GM12878 (cell line): ENCODE measurements at regions not wholly inside any gene's neighbourhood (a gene's known extent, or its start where the extent isn't known, plus 50 kb on each side); places are given as distances from the start of the nearest gene placed in this dataset.

Experiments
- ATAC-seq: fragments of 200-7000 bp; cut with Tn5 transposase; 3 replicates; pipeline ENCODE4 v1.9.1; 2020; ENCODE audit warnings: mild to moderate bottlenecking, moderate library complexity
- BruUV-seq: library from RNA; stranded (reverse); fragments of 400-500 nt; replicated peaks from 2 replicates; lab custom pipeline; 2021; lab: Mats Ljungman, UMichigan
- CTCF ChIA-PET: fragments of 300-600 bp; sonication (Branson Sonifier 250); formaldehyde crosslinking; extraction: SDS; loops from one replicate; lab custom pipeline; 2021; ENCODE audit warnings: inconsistent platforms; lab: Yijun Ruan, JAX
- POLR2A ChIA-PET: fragments of 350-600 bp; formaldehyde crosslinking; extraction: SDS; loops from one replicate; lab custom pipeline; 2021; ENCODE audit warnings: inconsistent platforms; lab: Charles Lee
- RAD21 ChIA-PET: fragments of 300-600 bp; sonication (Branson Sonifier 250); formaldehyde crosslinking; loops from one replicate; lab custom pipeline; 2023; ENCODE audit warnings: antibody characterized with exemption; ENCODE audit not compliant: unreplicated experiment; lab: Charles Lee
- SMC1A ChIA-PET: fragments of 300-600 bp; sonication (Branson Sonifier 250); formaldehyde crosslinking; loops from one replicate; lab custom pipeline; 2023; ENCODE audit not compliant: unreplicated experiment, uncharacterized antibody; lab: Charles Lee
- DNase-seq: peaks from one replicate; pipeline ENCODE4 v3.0.0-alpha.2; 2011; ENCODE audit warnings: low read depth, low spot score
- FAIRE-seq: peaks from 3 replicates; lab custom pipeline; 2011; peaks lifted over from hg19 to GRCh38; lab: Jason Lieb, UNC
- H2AFZ ChIP-seq: 2 replicates; pipeline ENCODE4 v1.6.0; 2011; ENCODE audit warnings: low read depth, low read length, control low read depth; ENCODE audit not compliant: control insufficient read depth
- H3K27ac ChIP-seq: 2 replicates; pipeline ENCODE4 v1.5.1; 2011; ENCODE audit warnings: control low read depth; ENCODE audit not compliant: control insufficient read depth, insufficient read depth
- H3K27me3 ChIP-seq, 2 experiments: replicated peaks in 1 of 2; 2 replicates each; pipeline versions ENCODE4 v1.6.0 to v1.6.1; 2011; ENCODE audit warnings: low read length in 1 of 2; ENCODE audit not compliant: control insufficient read depth in 2 of 2, insufficient read depth in 2 of 2
- H3K36me3 ChIP-seq, 2 experiments: 2 replicates each; pipeline ENCODE4 v1.5.1; 2011; ENCODE audit warnings: low read length in 1 of 2; ENCODE audit not compliant: control insufficient read depth in 2 of 2, insufficient read depth in 2 of 2
- H3K4me1 ChIP-seq: 2 replicates; pipeline ENCODE4 v1.6.1; 2011; ENCODE audit warnings: mild to moderate bottlenecking, low read length, moderate library complexity, mixed read lengths; ENCODE audit not compliant: control insufficient read depth, insufficient read depth
- H3K4me2 ChIP-seq: 2 replicates; pipeline ENCODE4 v1.6.0; 2011; ENCODE audit warnings: control low read depth; ENCODE audit not compliant: control insufficient read depth, insufficient read depth
- H3K4me3 ChIP-seq: fragments of 200-600 bp; sonication (generic); 2 replicates; pipeline ENCODE4 v1.5.1; 2016
- H3K79me2 ChIP-seq: 2 replicates; pipeline ENCODE4 v1.6.0; 2011; ENCODE audit warnings: low read length; ENCODE audit not compliant: control insufficient read depth, insufficient read depth
- H3K9ac ChIP-seq: 2 replicates; pipeline ENCODE4 v1.8.0; 2011; ENCODE audit warnings: low read length, control low read depth, mixed read lengths; ENCODE audit not compliant: control insufficient read depth, insufficient read depth
- H3K9me3 ChIP-seq: replicated peaks from 3 replicates; pipeline ENCODE4 v1.5.1; 2011; ENCODE audit warnings: mild to moderate bottlenecking, low read length; ENCODE audit not compliant: control insufficient read depth, insufficient read depth
- H4K20me1 ChIP-seq: 2 replicates; pipeline ENCODE4 v1.6.0; 2011; ENCODE audit not compliant: control insufficient read depth, insufficient read depth
- CHD4 ChIP-seq: fragments of 200-600 bp; sonication (generic); IDR thresholded peaks from 2 replicates; pipeline ENCODE4 v1.6.1; 2016; ENCODE audit warnings: mild to moderate bottlenecking
- EP300 ChIP-seq, 2 experiments: fragments of 150-350 bp in 1 of 2; IDR thresholded peaks; 2 replicates each; pipeline ENCODE4 v1.6.1; 2011 to 2012; ENCODE audit warnings: low read depth in 2 of 2, low read length in 2 of 2, borderline replicate concordance in 1 of 2, improper control_type of control experiment in 1 of 2, inconsistent platforms in 1 of 2; ENCODE audit not compliant: control insufficient read depth in 1 of 2
- KLF5 ChIP-seq: fragments of 450-650 bp; IDR thresholded peaks from 2 replicates; pipeline ENCODE4 v1.6.1; 2014; ENCODE audit warnings: mild to moderate bottlenecking; ENCODE audit not compliant: partially characterized antibody
- MXI1 ChIP-seq: fragments of 150-350 bp; IDR thresholded peaks from 2 replicates; pipeline ENCODE4 v1.6.1; 2011; ENCODE audit warnings: low read depth, mild to moderate bottlenecking, inconsistent platforms, low read length, improper control_type of control experiment
- POLR2A ChIP-seq: IDR thresholded peaks from 2 replicates; pipeline ENCODE4 v1.6.1; 2011; ENCODE audit warnings: low read depth, mild to moderate bottlenecking, low read length
- POLR2AphosphoS2 ChIP-seq: IDR thresholded peaks from 2 replicates; pipeline ENCODE4 v1.6.1; 2011; ENCODE audit warnings: low read depth, mild to moderate bottlenecking, low read length, improper control_type of control experiment, moderate library complexity
- POU2F2 ChIP-seq: IDR thresholded peaks from 3 replicates; pipeline ENCODE4 v1.6.1; 2011; ENCODE audit warnings: low read depth, mild to moderate bottlenecking, low read length, borderline replicate concordance
- RFX5 ChIP-seq: IDR thresholded peaks from 2 replicates; pipeline ENCODE4 v1.6.1; 2011; ENCODE audit warnings: low read depth, low read length, improper control_type of control experiment
- RUNX3 ChIP-seq: IDR thresholded peaks from 2 replicates; pipeline ENCODE4 v1.6.1; 2012; ENCODE audit warnings: low read length, inconsistent platforms
- SPI1 ChIP-seq: IDR thresholded peaks from 2 replicates; pipeline ENCODE4 v1.6.1; 2011; ENCODE audit warnings: low read depth, mild to moderate bottlenecking, low read length, moderate library complexity, borderline replicate concordance; ENCODE audit not compliant: insufficient read depth
- SRF ChIP-seq, 2 experiments: IDR thresholded peaks; 2 replicates each; pipeline ENCODE4 v1.6.1; 2011; ENCODE audit warnings: low read depth in 2 of 2, low read length in 2 of 2, mild to moderate bottlenecking in 1 of 2, moderate library complexity in 1 of 2
- SUPT20H ChIP-seq: IDR thresholded peaks from 2 replicates; pipeline ENCODE4 v1.6.1; 2011; ENCODE audit warnings: low read depth, mild to moderate bottlenecking, low read length, moderate library complexity, borderline replicate concordance; ENCODE audit not compliant: control insufficient read depth
- TBL1XR1 ChIP-seq: IDR thresholded peaks from 2 replicates; pipeline ENCODE4 v1.6.1; 2012; ENCODE audit warnings: low read depth, low read length, improper control_type of control experiment
- TCF3 ChIP-seq: IDR thresholded peaks from 2 replicates; pipeline ENCODE4 v1.6.1; 2012; ENCODE audit warnings: low read depth, mild to moderate bottlenecking, low read length, borderline replicate concordance; ENCODE audit not compliant: insufficient read depth
- ZNF274 ChIP-seq: IDR thresholded peaks from one replicate; pipeline ENCODE4 v1.8.0; 2011; ENCODE audit not compliant: insufficient read length, insufficient read depth
- WGBS: methylation state at CpG from one replicate; pipeline ENCODE4 v1.1.6; 2016; ENCODE audit warnings: low lambda C conversion rate; ENCODE audit not compliant: insufficient replicate concordance, insufficient coverage; ENCODE audit errors: missing lambda C conversion rate; 5-methylcytosine and 5-hydroxymethylcytosine counted together
- in situ Hi-C: fragments of 300-500 bp; cut with MboI; formaldehyde crosslinking; loops from 9 replicates; pipeline ENCODE4 v1.14.3; 2018; ENCODE audit warnings: mixed read lengths
- intact Hi-C: fragments of 100-400 bp; cut with micrococcal nuclease; formaldehyde crosslinking; loops from one replicate; pipeline ENCODE4 v1.14.2; 2022; ENCODE audit not compliant: unreplicated experiment
- TF ChIP-seq, protein P1 (sequence below), 3 experiments: IDR thresholded peaks in 2 of 3; conservative IDR thresholded peaks in 1 of 3; 2 replicates each; pipeline ENCODE4 v1.5.1; 2011; ENCODE audit warnings: low read depth in 3 of 3, low read length in 3 of 3, mild to moderate bottlenecking in 3 of 3, control low read depth in 2 of 3, moderate library complexity in 2 of 3, inconsistent platforms in 1 of 3, mixed read lengths in 1 of 3; ENCODE audit not compliant: control insufficient read depth in 2 of 3, insufficient read depth in 1 of 3; ENCODE audit errors: extremely low read depth in 1 of 3
- TF ChIP-seq, protein P2 (sequence below): fragments of 450-650 bp; IDR thresholded peaks from 2 replicates; pipeline ENCODE4 v1.6.1; 2017; ENCODE audit warnings: mild to moderate bottlenecking

- no peak for DNase-seq
- Histone ChIP-seq H3K27ac (no peak overlapping the region), H3K4me2 (no peak overlapping the region), H3K36me3 (no peaks in the 10 kb centered on the region), H4K20me1 (no peaks in the 10 kb centered on the region), H2AFZ (no peak overlapping the region), H3K4me1 (peaks cover 3% of the 10 kb centered on the region), H3K79me2 (no peaks in the 10 kb centered on the region), H3K9ac (no peak overlapping the region), H3K27me3 (no peaks in the 10 kb centered on the region), H3K4me3 (no peak overlapping the region), H3K9me3 (no peaks in the 10 kb centered on the region)
- whole genome bisulfite sequencing = 45% methylated on average over 1 of the region's 1 CpG
- ChIA-PET RAD21 (no interaction called here), POLR2A (no interaction called here), CTCF (interaction anchor here (0.8 kb wide), 1 partner anchor 33 kb away, joined by 3 read pairs; no protein-coding TSS in a partner anchor), SMC1A (no interaction called here)
- intact Hi-C loops (no loop called here), in situ Hi-C loops (no loop called here)
- no peak for ATAC-seq
- FAIRE-seq = no peak
- no TSS peak for BruUV-seq
- TF ChIP-seq RUNX3 (no peak), SPI1 (no peak), POU2F2 (no peak), MXI1 (no peak), SUPT20H (no peak), SRF (IDR thresholded peaks at IDR 0.05; ENCODE audit: low read depth in 2 of 2, low read length in 2 of 2) (no peak), POLR2A (no peak), TCF3 (no peak), EP300 (IDR thresholded peaks at IDR 0.05; ENCODE audit: borderline replicate concordance in 1 of 2, control insufficient read depth in 1 of 2, low read depth in 2 of 2, low read length in 2 of 2) (no peak), POLR2AphosphoS2 (no peak), KLF5 (no peak), ZNF274 (no peak), CHD4 (no peak), TBL1XR1 (no peak), RFX5 (no peak)
- TF ChIP-seq, protein P1, sequence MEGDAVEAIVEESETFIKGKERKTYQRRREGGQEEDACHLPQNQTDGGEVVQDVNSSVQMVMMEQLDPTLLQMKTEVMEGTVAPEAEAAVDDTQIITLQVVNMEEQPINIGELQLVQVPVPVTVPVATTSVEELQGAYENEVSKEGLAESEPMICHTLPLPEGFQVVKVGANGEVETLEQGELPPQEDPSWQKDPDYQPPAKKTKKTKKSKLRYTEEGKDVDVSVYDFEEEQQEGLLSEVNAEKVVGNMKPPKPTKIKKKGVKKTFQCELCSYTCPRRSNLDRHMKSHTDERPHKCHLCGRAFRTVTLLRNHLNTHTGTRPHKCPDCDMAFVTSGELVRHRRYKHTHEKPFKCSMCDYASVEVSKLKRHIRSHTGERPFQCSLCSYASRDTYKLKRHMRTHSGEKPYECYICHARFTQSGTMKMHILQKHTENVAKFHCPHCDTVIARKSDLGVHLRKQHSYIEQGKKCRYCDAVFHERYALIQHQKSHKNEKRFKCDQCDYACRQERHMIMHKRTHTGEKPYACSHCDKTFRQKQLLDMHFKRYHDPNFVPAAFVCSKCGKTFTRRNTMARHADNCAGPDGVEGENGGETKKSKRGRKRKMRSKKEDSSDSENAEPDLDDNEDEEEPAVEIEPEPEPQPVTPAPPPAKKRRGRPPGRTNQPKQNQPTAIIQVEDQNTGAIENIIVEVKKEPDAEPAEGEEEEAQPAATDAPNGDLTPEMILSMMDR (IDR thresholded peaks at IDR 0.05 in 2 of 3, conservative IDR thresholded peaks at IDR 0.05 in 1 of 3; ENCODE audit: control insufficient read depth in 2 of 3, extremely low read depth in 1 of 3, insufficient read depth in 1 of 3, low read depth in 3 of 3, low read length in 3 of 3) = no peak
- TF ChIP-seq, protein P2, sequence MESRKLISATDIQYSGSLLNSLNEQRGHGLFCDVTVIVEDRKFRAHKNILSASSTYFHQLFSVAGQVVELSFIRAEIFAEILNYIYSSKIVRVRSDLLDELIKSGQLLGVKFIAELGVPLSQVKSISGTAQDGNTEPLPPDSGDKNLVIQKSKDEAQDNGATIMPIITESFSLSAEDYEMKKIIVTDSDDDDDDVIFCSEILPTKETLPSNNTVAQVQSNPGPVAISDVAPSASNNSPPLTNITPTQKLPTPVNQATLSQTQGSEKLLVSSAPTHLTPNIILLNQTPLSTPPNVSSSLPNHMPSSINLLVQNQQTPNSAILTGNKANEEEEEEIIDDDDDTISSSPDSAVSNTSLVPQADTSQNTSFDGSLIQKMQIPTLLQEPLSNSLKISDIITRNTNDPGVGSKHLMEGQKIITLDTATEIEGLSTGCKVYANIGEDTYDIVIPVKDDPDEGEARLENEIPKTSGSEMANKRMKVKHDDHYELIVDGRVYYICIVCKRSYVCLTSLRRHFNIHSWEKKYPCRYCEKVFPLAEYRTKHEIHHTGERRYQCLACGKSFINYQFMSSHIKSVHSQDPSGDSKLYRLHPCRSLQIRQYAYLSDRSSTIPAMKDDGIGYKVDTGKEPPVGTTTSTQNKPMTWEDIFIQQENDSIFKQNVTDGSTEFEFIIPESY = no peak
These were observed 79.6 kb upstream of the ZNF827 start for GRCh38 chr4:146018247-146018646.
